MCF 10A (cell line): ENCODE measurements at regions not wholly inside any gene's neighbourhood (a gene's known extent, or its start where the extent isn't known, plus 50 kb on each side); places are given as distances from the start of the nearest gene placed in this dataset.

Experiments
- BruUV-seq: library from RNA; stranded (reverse); fragments of 400-500 nt; replicated peaks from 2 replicates; lab custom pipeline; 2021; lab: Mats Ljungman, UMichigan
- CTCF ChIA-PET: fragments of 300-600 bp; sonication (Branson Sonifier 250); formaldehyde crosslinking; extraction: SDS; loops from one replicate; lab custom pipeline; 2021; ENCODE audit warnings: antibody characterized with exemption, inconsistent platforms; lab: Yijun Ruan, JAX
- POLR2A ChIA-PET: fragments of 300-600, 350-650 bp; sonication (Branson Sonifier 250); formaldehyde crosslinking; extraction: SDS; loops from one replicate; lab custom pipeline; 2020; ENCODE audit warnings: antibody characterized with exemption, inconsistent platforms; lab: Yijun Ruan, JAX
- DNase-seq: peaks from one replicate; pipeline ENCODE4 v3.0.0-alpha.2; 2018; ENCODE audit not compliant: unreplicated experiment
- H3K27ac Mint-ChIP-seq: one replicate; pipeline ENCODE4 v1.8.0; 2022; ENCODE audit warnings: mild to moderate bottlenecking, low read depth, mixed read lengths; ENCODE audit not compliant: unreplicated experiment
- H3K27me3 Mint-ChIP-seq: one replicate; pipeline ENCODE4 v1.8.0; 2022; ENCODE audit warnings: mixed read lengths; ENCODE audit not compliant: insufficient read depth, unreplicated experiment
- H3K36me3 Mint-ChIP-seq: one replicate; pipeline ENCODE4 v1.8.0; 2022; ENCODE audit warnings: mild to moderate bottlenecking, moderate library complexity, mixed read lengths; ENCODE audit not compliant: insufficient read depth, unreplicated experiment
- H3K4me1 Mint-ChIP-seq: one replicate; pipeline ENCODE4 v1.8.0; 2022; ENCODE audit warnings: mixed read lengths; ENCODE audit not compliant: insufficient read depth, unreplicated experiment
- H3K4me3 Mint-ChIP-seq: one replicate; pipeline ENCODE4 v1.8.0; 2022; ENCODE audit warnings: mild to moderate bottlenecking, moderate library complexity, mixed read lengths; ENCODE audit not compliant: unreplicated experiment
- H3K9me3 Mint-ChIP-seq: one replicate; pipeline ENCODE4 v1.8.0; 2022; ENCODE audit warnings: mixed read lengths; ENCODE audit not compliant: unreplicated experiment
- CTCF ChIP-seq: fragments of 200-600 bp; IDR thresholded peaks from one replicate; pipeline ENCODE4 v1.8.0; 2022; ENCODE audit warnings: antibody characterized with exemption, mild to moderate bottlenecking; ENCODE audit not compliant: unreplicated experiment
- intact Hi-C: fragments of 100-400 bp; cut with micrococcal nuclease; formaldehyde crosslinking; loops from 2 replicates; pipeline ENCODE4 v1.14.1; 2022

GRCh38 chr12:27385766-27386564 is 53.3 kb downstream of the BMAL2 start:
- Mint-ChIP-seq H3K27ac (no peak overlapping the region), H3K4me1 (no peaks in the 10 kb centered on the region), H3K9me3 (no peaks in the 10 kb centered on the region), H3K27me3 (no peaks in the 10 kb centered on the region), H3K4me3 (no peak overlapping the region), H3K36me3 (peaks cover under 1% of the 10 kb centered on the region)
- CTCF ChIA-PET = interaction anchor here (0.6 to 3.0 kb wide), 9 partner anchors 11 to 393 kb away, joined by 3 to 15 read pairs (median 8); no protein-coding TSS in a partner anchor
- intact Hi-C loops = loop anchor here (10.0 kb wide), 1 partner anchor 371 kb away; the partner anchor contains the start of gene TM7SF3
- no TSS peak for BruUV-seq
- TF ChIP-seq CTCF = no peak
- POLR2A ChIA-PET = interaction anchor here (0.7 to 1.4 kb wide), 3 partner anchors 9 to 81 kb away, joined by 3 read pairs; no protein-coding TSS in a partner anchor
- no peak for DNase-seq

- intact Hi-C loops = loop anchor here (10.0 kb wide), 1 partner anchor 373 kb away; the partner anchor contains the start of gene TM7SF3
- CTCF ChIA-PET = interaction anchor here (0.6 to 1.3 kb wide), 2 partner anchors 13 to 72 kb away, joined by 3 to 7 read pairs; no protein-coding TSS in a partner anchor
- Mint-ChIP-seq H3K9me3 (no peaks in the 10 kb centered on the region), H3K4me1 (no peaks in the 10 kb centered on the region), H3K27me3 (no peaks in the 10 kb centered on the region), H3K4me3 (no peak overlapping the region), H3K27ac (no peak overlapping the region), H3K36me3 (peaks cover 6% of the 10 kb centered on the region)
- no peak for DNase-seq
- POLR2A ChIA-PET = interaction anchor here (0.6 to 1.7 kb wide), 4 partner anchors 24 to 312 kb away, joined by 3 to 4 read pairs (median 4); partner anchors contain the start of gene BMAL2
- BruUV-seq = no TSS peak
- TF ChIP-seq CTCF = no peak
Measured at GRCh38 chr12:27387473-27387872, 54.8 kb downstream of the BMAL2 start.

- no peaks in the 10 kb centered on the region for H3K9me3 Mint-ChIP-seq
- CTCF ChIA-PET = interaction anchor here (0.6 to 0.8 kb wide), 2 partner anchors 36 to 61 kb away, joined by 4 to 6 read pairs; no protein-coding TSS in a partner anchor
- no peak overlapping the region for H3K27ac Mint-ChIP-seq
- no peaks in the 10 kb centered on the region for H3K27me3 Mint-ChIP-seq
- POLR2A ChIA-PET = no interaction called here
- no TSS peak for BruUV-seq
- intact Hi-C loops = loop anchor here (10.0 kb wide), 1 partner anchor 374 kb away; the partner anchor contains the start of gene TM7SF3
- H3K36me3 Mint-ChIP-seq = peaks cover 6% of the 10 kb centered on the region
- H3K4me3 Mint-ChIP-seq = no peak overlapping the region
- DNase-seq = no peak
- no peaks in the 10 kb centered on the region for H3K4me1 Mint-ChIP-seq
- TF ChIP-seq CTCF = no peak
Measured at GRCh38 chr12:27388650-27389049, 56.0 kb downstream of the BMAL2 start.

- CTCF ChIA-PET = interaction anchor here (1.0 to 2.2 kb wide), 3 partner anchors 10 to 30 kb away, joined by 4 to 7 read pairs (median 7); no protein-coding TSS in a partner anchor
- peaks cover 6% of the 10 kb centered on the region for H3K36me3 Mint-ChIP-seq
- POLR2A ChIA-PET = interaction anchor here (0.6 kb wide), 1 partner anchor 74 kb away, joined by 3 read pairs; no protein-coding TSS in a partner anchor
- no peaks in the 10 kb centered on the region for H3K9me3 Mint-ChIP-seq
- no peak overlapping the region for H3K4me3 Mint-ChIP-seq
- H3K27ac Mint-ChIP-seq = no peak overlapping the region
- intact Hi-C loops = no loop called here
- no peak for TF ChIP-seq CTCF
- H3K4me1 Mint-ChIP-seq = peaks cover 6% of the 10 kb centered on the region
- H3K27me3 Mint-ChIP-seq = no peaks in the 10 kb centered on the region
- DNase-seq = no peak
- BruUV-seq = no TSS peak
Measured at GRCh38 chr12:27394676-27395075, 51.9 kb upstream of the SMCO2 start.
